Endothelial cell of umbilical vein (primary cell): ENCODE measurements at regions not wholly inside any gene's neighbourhood (a gene's known extent, or its start where the extent isn't known, plus 50 kb on each side); places are given as distances from the start of the nearest gene placed in this dataset.

Experiments
- BruUV-seq: library from RNA; stranded (reverse); fragments of 400-500 nt; replicated peaks from 2 replicates; lab custom pipeline; 2021; lab: Mats Ljungman, UMichigan
- CTCF ChIA-PET: fragments of 300-600, 350-600 bp; sonication (Branson Sonifier 250); formaldehyde crosslinking; loops from one replicate; lab custom pipeline; 2021; ENCODE audit warnings: antibody characterized with exemption, inconsistent platforms; lab: Charles Lee
- POLR2A ChIA-PET: fragments of 300-600, 350-600 bp; sonication (Branson Sonifier 250); formaldehyde crosslinking; loops from one replicate; lab custom pipeline; 2021; ENCODE audit warnings: antibody characterized with exemption, inconsistent platforms; lab: Charles Lee
- DNase-seq: peaks from one replicate; pipeline ENCODE4 v3.0.0-alpha.2; 2011; ENCODE audit warnings: low read depth, low spot score
- FAIRE-seq: peaks from 2 replicates; lab custom pipeline; 2011; peaks lifted over from hg19 to GRCh38; lab: Jason Lieb, UNC
- H2AFZ ChIP-seq: 2 replicates; pipeline ENCODE4 v1.6.0; 2012; ENCODE audit warnings: low read depth, low read length, control low read depth, inconsistent platforms
- H3K27ac ChIP-seq: 2 replicates; pipeline ENCODE4 v1.5.1; 2011; ENCODE audit warnings: low read depth, mild to moderate bottlenecking, control low read depth, low read length, moderate library complexity; ENCODE audit not compliant: insufficient read depth
- H3K27me3 ChIP-seq, 2 experiments: 2 replicates each; pipeline versions ENCODE4 v1.6.0 to v1.6.1; 2011; ENCODE audit warnings: low read length in 2 of 2, mixed read lengths in 1 of 2; ENCODE audit not compliant: control insufficient read depth in 2 of 2, insufficient read depth in 2 of 2
- H3K36me3 ChIP-seq, 2 experiments: 2 replicates in 1 of 2; 3 replicates in 1 of 2; pipeline ENCODE4 v1.5.1; 2011; ENCODE audit warnings: low read length in 2 of 2, mild to moderate bottlenecking in 1 of 2, moderate library complexity in 1 of 2; ENCODE audit not compliant: control insufficient read depth in 2 of 2, insufficient read depth in 2 of 2; ENCODE audit errors: extremely low read depth in 1 of 2
- H3K4me1 ChIP-seq: 3 replicates; pipeline ENCODE4 v1.5.1; 2011; ENCODE audit warnings: mild to moderate bottlenecking, low read length; ENCODE audit not compliant: control insufficient read depth, insufficient read depth; ENCODE audit errors: extremely low read depth
- H3K4me2 ChIP-seq: 2 replicates; pipeline ENCODE4 v1.6.1; 2011; ENCODE audit warnings: low read length, control low read depth, mixed read lengths; ENCODE audit not compliant: insufficient read depth
- H3K4me3 ChIP-seq, 3 experiments: fragments of 200-600 bp in 1 of 3; sonication (generic), shearing (Covaris generic) in 1 of 3; replicated peaks in 1 of 3; 2 replicates each; pipeline ENCODE4 v1.5.1; 2011 to 2016; ENCODE audit warnings: control low read depth in 3 of 3, low read length in 3 of 3, mild to moderate bottlenecking in 2 of 3, inconsistent platforms in 1 of 3, low read depth in 1 of 3, moderate library complexity in 1 of 3; ENCODE audit not compliant: insufficient read depth in 1 of 3
- H3K79me2 ChIP-seq: 2 replicates; pipeline ENCODE4 v1.6.0; 2012; ENCODE audit warnings: low read length, inconsistent platforms; ENCODE audit not compliant: control insufficient read depth, insufficient read depth
- H3K9ac ChIP-seq: replicated peaks from 2 replicates; pipeline ENCODE3; 2011; ENCODE audit warnings: low read length, control low read depth; ENCODE audit not compliant: insufficient read depth; ENCODE audit errors: extremely low read depth
- H3K9me1 ChIP-seq: replicated peaks from 3 replicates; pipeline ENCODE4 v1.6.0; 2011; ENCODE audit warnings: mild to moderate bottlenecking, low read length; ENCODE audit not compliant: control insufficient read depth, insufficient read depth; ENCODE audit errors: extremely low read depth
- H3K9me3 ChIP-seq: replicated peaks from 2 replicates; pipeline ENCODE4 v1.5.1; 2012; ENCODE audit warnings: low read length, inconsistent platforms; ENCODE audit not compliant: control insufficient read depth, insufficient read depth
- H4K20me1 ChIP-seq: replicated peaks from 2 replicates; pipeline ENCODE3; 2011; ENCODE audit warnings: mild to moderate bottlenecking, low read length; ENCODE audit not compliant: control insufficient read depth, insufficient read depth; ENCODE audit errors: extremely low read depth
- EZH2 ChIP-seq: IDR thresholded peaks from 2 replicates; pipeline ENCODE4 v1.6.1; 2012; ENCODE audit warnings: borderline replicate concordance, low read depth, mild to moderate bottlenecking, moderate library complexity, low read length, inconsistent platforms; ENCODE audit not compliant: severe bottlenecking
- FOS ChIP-seq: IDR thresholded peaks from 2 replicates; pipeline ENCODE4 v1.6.1; 2011; ENCODE audit warnings: mild to moderate bottlenecking, low read length, moderate library complexity, borderline replicate concordance; ENCODE audit not compliant: insufficient read depth
- GATA2 ChIP-seq: IDR thresholded peaks from 2 replicates; pipeline ENCODE4 v1.7.0; 2011; ENCODE audit warnings: low read depth, mild to moderate bottlenecking, moderate library complexity, mixed read lengths, low read length; ENCODE audit not compliant: insufficient read length, insufficient read depth
- JUN ChIP-seq: IDR thresholded peaks from 2 replicates; pipeline ENCODE4 v1.6.1; 2011; ENCODE audit warnings: borderline replicate concordance, low read depth; ENCODE audit not compliant: insufficient read length, insufficient read depth
- MYC ChIP-seq: IDR thresholded peaks from one replicate; pipeline ENCODE4 v1.6.1; 2011; ENCODE audit warnings: mild to moderate bottlenecking, low read depth, low read length
- POLR2A ChIP-seq: IDR thresholded peaks from 2 replicates; pipeline ENCODE4 v1.6.1; 2012; ENCODE audit warnings: low read depth, mild to moderate bottlenecking, control low read depth, low read length
- POLR2AphosphoS5 ChIP-seq: IDR thresholded peaks from 2 replicates; pipeline ENCODE4 v1.6.1; 2012; ENCODE audit warnings: low read depth, mild to moderate bottlenecking, control low read depth, low read length, moderate library complexity; ENCODE audit not compliant: insufficient read depth
- dilution Hi-C: fragments of 300-500 bp; cut with MboI; formaldehyde crosslinking; loops from one replicate; pipeline ENCODE4 v1.15.0; 2019; ENCODE audit warnings: low sequenced_read_pairs; ENCODE audit not compliant: extremely low pct_ligation_motif_present
- intact Hi-C: fragments of 100-400 bp; cut with micrococcal nuclease; formaldehyde crosslinking; loops from one replicate; pipeline ENCODE4 v1.10.0; 2022
- TF ChIP-seq, protein P1 (sequence below), 2 donors: IDR thresholded peaks; 1 replicate in 1 of 2; 2 replicates in 1 of 2; pipeline ENCODE4 v1.5.1; 2011; ENCODE audit warnings: low read length in 2 of 2, mild to moderate bottlenecking in 2 of 2, moderate library complexity in 2 of 2, control low read depth in 1 of 2, inconsistent platforms in 1 of 2, low read depth in 1 of 2; ENCODE audit not compliant: insufficient read depth in 1 of 2; ENCODE audit errors: extremely low read depth in 1 of 2
- TF ChIP-seq, protein P2 (sequence below): IDR thresholded peaks from 2 replicates; pipeline ENCODE4 v1.6.1; 2011; ENCODE audit not compliant: insufficient read depth, insufficient read length

DNA sequence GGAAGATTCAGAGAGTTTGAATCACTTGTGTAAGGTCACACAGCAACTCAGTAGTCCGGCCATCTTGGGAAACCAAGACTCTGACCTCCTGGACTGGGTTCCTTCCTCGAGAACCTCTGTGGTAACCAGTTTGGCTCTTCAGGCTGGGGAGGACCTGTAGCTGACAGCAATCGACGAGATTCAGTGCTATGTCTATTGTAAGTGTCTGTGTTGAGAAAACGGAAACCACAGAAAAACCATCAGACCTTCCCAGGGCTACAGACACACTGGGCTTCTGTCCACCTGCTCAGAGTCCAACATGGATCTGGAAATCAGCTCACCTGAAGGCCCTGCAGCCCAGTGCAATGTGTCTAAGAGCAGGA is 403.7 kb downstream of the RPS24 start:
- TF ChIP-seq POLR2AphosphoS5 (no peak), EZH2 (no peak), GATA2 (no peak), MYC (no peak), POLR2A (no peak), FOS (no peak), JUN (no peak)
- TF ChIP-seq, protein P1, sequence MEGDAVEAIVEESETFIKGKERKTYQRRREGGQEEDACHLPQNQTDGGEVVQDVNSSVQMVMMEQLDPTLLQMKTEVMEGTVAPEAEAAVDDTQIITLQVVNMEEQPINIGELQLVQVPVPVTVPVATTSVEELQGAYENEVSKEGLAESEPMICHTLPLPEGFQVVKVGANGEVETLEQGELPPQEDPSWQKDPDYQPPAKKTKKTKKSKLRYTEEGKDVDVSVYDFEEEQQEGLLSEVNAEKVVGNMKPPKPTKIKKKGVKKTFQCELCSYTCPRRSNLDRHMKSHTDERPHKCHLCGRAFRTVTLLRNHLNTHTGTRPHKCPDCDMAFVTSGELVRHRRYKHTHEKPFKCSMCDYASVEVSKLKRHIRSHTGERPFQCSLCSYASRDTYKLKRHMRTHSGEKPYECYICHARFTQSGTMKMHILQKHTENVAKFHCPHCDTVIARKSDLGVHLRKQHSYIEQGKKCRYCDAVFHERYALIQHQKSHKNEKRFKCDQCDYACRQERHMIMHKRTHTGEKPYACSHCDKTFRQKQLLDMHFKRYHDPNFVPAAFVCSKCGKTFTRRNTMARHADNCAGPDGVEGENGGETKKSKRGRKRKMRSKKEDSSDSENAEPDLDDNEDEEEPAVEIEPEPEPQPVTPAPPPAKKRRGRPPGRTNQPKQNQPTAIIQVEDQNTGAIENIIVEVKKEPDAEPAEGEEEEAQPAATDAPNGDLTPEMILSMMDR (IDR thresholded peaks at IDR 0.05; ENCODE audit: extremely low read depth in 1 of 2, insufficient read depth in 1 of 2, low read depth in 1 of 2, low read length in 2 of 2) = no peak
- TF ChIP-seq, protein P2, sequence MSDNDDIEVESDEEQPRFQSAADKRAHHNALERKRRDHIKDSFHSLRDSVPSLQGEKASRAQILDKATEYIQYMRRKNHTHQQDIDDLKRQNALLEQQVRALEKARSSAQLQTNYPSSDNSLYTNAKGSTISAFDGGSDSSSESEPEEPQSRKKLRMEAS = no peak
- ChIA-PET CTCF (interaction anchor here (1.0 to 2.7 kb wide), 3 partner anchors 13 to 221 kb away, joined by 3 to 8 read pairs (median 3); no protein-coding TSS in a partner anchor), POLR2A (no interaction called here)
- BruUV-seq = no TSS peak
- H3K27me3 ChIP-seq = no peaks in the 10 kb centered on the region
- FAIRE-seq = no peak
- intact Hi-C loops = no loop called here
- no peaks in the 10 kb centered on the region for H3K9me1 ChIP-seq
- peaks cover 9% of the 10 kb centered on the region for H3K4me1 ChIP-seq
- no peak for DNase-seq
- H3K27ac ChIP-seq = no peak overlapping the region
- no peaks in the 10 kb centered on the region for H3K79me2 ChIP-seq
- no peak overlapping the region for H3K9ac ChIP-seq
- H4K20me1 ChIP-seq = no peaks in the 10 kb centered on the region
- dilution Hi-C loops = no loop called here
- no peak overlapping the region for H3K4me3 ChIP-seq
- no peak overlapping the region for H2AFZ ChIP-seq
- H3K4me2 ChIP-seq = no peak overlapping the region
- no peaks in the 10 kb centered on the region for H3K9me3 ChIP-seq
- H3K36me3 ChIP-seq = no peaks in the 10 kb centered on the region
